ENCODE measurements at regions not wholly inside any gene's neighbourhood (a gene's known extent, or its start where the extent isn't known, plus 50 kb on each side); places are given as distances from the start of the nearest gene placed in this dataset.
A peak's percentile ranks its signal among the peaks of the same experiment; 100 is the strongest.
"Not testable (repeated sequence)": the region's sequence is repeated elsewhere in the genome, so short reads cannot be mapped to it uniquely, and the experiment has no call there.

- ChIA-PET CTCF (no interaction called here), POLR2A (no interaction called here)
- peaks cover 0 to 16% of the 10 kb centered on the region in 2 experiments for H3K27me3 ChIP-seq (replicated peaks in 1 of 2; ENCODE audit: control insufficient read depth in 2 of 2, extremely low read depth in 1 of 2, insufficient read depth in 2 of 2, low read length in 1 of 2)
- no peaks in the 10 kb centered on the region for H3K4me1 Mint-ChIP-seq
- H3K36me3 Mint-ChIP-seq, result no peaks in the 10 kb centered on the region
- H3K27ac Mint-ChIP-seq, result no peak overlapping the region
- WGBS (ENCODE audit: insufficient coverage), result 58% methylated on average over 48 of the region's 48 CpGs
- ATAC-seq (replicated peaks in 1 of 4) (no peak), DNase-seq (no peak)
- H3K4me1 ChIP-seq (ENCODE audit: control insufficient read depth in 1 of 2, extremely low read depth in 1 of 2, insufficient read depth in 2 of 2, low read length in 2 of 2), result no peaks in the 10 kb centered on the region
- no peaks in the 10 kb centered on the region for H3K9me3 ChIP-seq
- no peaks in the 10 kb centered on the region for H3K36me3 ChIP-seq (ENCODE audit: control insufficient read depth in 2 of 2, extremely low read depth in 1 of 2, insufficient read depth in 1 of 2, low read length in 1 of 2)
- peaks cover 4 to 17% (median 10%) of the 10 kb centered on the region in 3 donors for H3K9me3 Mint-ChIP-seq
- H3K4me3 ChIP-seq (ENCODE audit: control insufficient read depth in 1 of 2, extremely low read depth in 1 of 2, low read length in 1 of 2), result no peak overlapping the region
- peaks cover 7 to 15% of the 10 kb centered on the region in 2 donors for H3K27me3 Mint-ChIP-seq
- no peak overlapping the region for H3K27ac ChIP-seq (ENCODE audit: low read length)
- no peak overlapping the region for H3K4me3 Mint-ChIP-seq
Observed at GRCh38 chr16:46427340-46428107, 193.7 kb downstream of the SHCBP1 start.

- Histone ChIP-seq H3K36me3 (ENCODE audit: control insufficient read depth in 2 of 2, extremely low read depth in 1 of 2, insufficient read depth in 1 of 2, low read length in 1 of 2) (no peaks in the 10 kb centered on the region), H3K4me1 (ENCODE audit: control insufficient read depth in 1 of 2, extremely low read depth in 1 of 2, insufficient read depth in 2 of 2, low read length in 2 of 2) (no peaks in the 10 kb centered on the region), H3K9me3 (no peaks in the 10 kb centered on the region), H3K4me3 (ENCODE audit: control insufficient read depth in 1 of 2, extremely low read depth in 1 of 2, low read length in 1 of 2) (no peak overlapping the region), H3K27me3 (replicated peaks in 1 of 2; ENCODE audit: control insufficient read depth in 2 of 2, extremely low read depth in 1 of 2, insufficient read depth in 2 of 2, low read length in 1 of 2) (peaks cover 0 to 16% of the 10 kb centered on the region in 2 experiments), H3K27ac (ENCODE audit: low read length) (no peak overlapping the region)
- ChIA-PET CTCF (no interaction called here), POLR2A (no interaction called here)
- DNase-seq, result no peak
- no peak overlapping the region for H3K27ac Mint-ChIP-seq
- no peak overlapping the region for H3K4me3 Mint-ChIP-seq
- no peak for ATAC-seq (replicated peaks in 1 of 4)
- H3K27me3 Mint-ChIP-seq, result peaks cover 7 to 15% of the 10 kb centered on the region in 2 donors
- H3K4me1 Mint-ChIP-seq, result no peaks in the 10 kb centered on the region
- 67% methylated on average over 1 of the region's 1 CpG for WGBS (ENCODE audit: insufficient coverage)
- H3K36me3 Mint-ChIP-seq, result no peaks in the 10 kb centered on the region
- H3K9me3 Mint-ChIP-seq, result peaks cover 8 to 25% (median 15%) of the 10 kb centered on the region in 3 donors
Observed at GRCh38 chr16:46426336-46426735, 194.8 kb downstream of the SHCBP1 start.

GRCh38 chr16:46404028-46404427 is 217.2 kb downstream of the SHCBP1 start:
- Histone ChIP-seq H3K27me3 (replicated peaks in 1 of 2; ENCODE audit: control insufficient read depth in 2 of 2, extremely low read depth in 1 of 2, insufficient read depth in 2 of 2, low read length in 1 of 2) (no peaks in the 10 kb centered on the region), H3K9me3 (peaks cover 12% of the 10 kb centered on the region)

GRCh38 chr16:46398559-46398958 is 222.6 kb downstream of the SHCBP1 start:
- H3K4me1 ChIP-seq (ENCODE audit: control insufficient read depth in 1 of 2, extremely low read depth in 1 of 2, insufficient read depth in 2 of 2, low read length in 2 of 2); H3K9me3 ChIP-seq; H3K27ac ChIP-seq (ENCODE audit: low read length); H3K36me3 Mint-ChIP-seq; H3K9me3 Mint-ChIP-seq; H3K27me3 ChIP-seq (replicated peaks in 1 of 2; ENCODE audit: control insufficient read depth in 2 of 2, extremely low read depth in 1 of 2, insufficient read depth in 2 of 2, low read length in 1 of 2); ATAC-seq (replicated peaks in 1 of 4); H3K4me3 Mint-ChIP-seq; H3K27ac Mint-ChIP-seq; H3K36me3 ChIP-seq (ENCODE audit: control insufficient read depth in 2 of 2, extremely low read depth in 1 of 2, insufficient read depth in 1 of 2, low read length in 1 of 2); CTCF ChIA-PET; POLR2A ChIA-PET; H3K27me3 Mint-ChIP-seq; H3K4me1 Mint-ChIP-seq; H3K4me3 ChIP-seq (ENCODE audit: control insufficient read depth in 1 of 2, extremely low read depth in 1 of 2, low read length in 1 of 2): not testable (repeated sequence)
- DNase-seq, result peak in 3 of 35 experiments; percentile 38 to 70 (median 62)
- 80% methylated on average over 14 of the region's 18 CpGs for WGBS (ENCODE audit: insufficient coverage)

More at GRCh38 chr16:46404028-46404427, 217.2 kb downstream of the SHCBP1 start:
- CTCF ChIA-PET, result no interaction called here
- Mint-ChIP-seq H3K4me1 (no peaks in the 10 kb centered on the region), H3K4me3 (no peak overlapping the region), H3K9me3 (peaks cover 6 to 28% (median 25%) of the 10 kb centered on the region in 3 donors), H3K27me3 (no peaks in the 10 kb centered on the region), H3K27ac (no peak overlapping the region), H3K36me3 (peaks cover 13% of the 10 kb centered on the region)
- no peaks in the 10 kb centered on the region for H3K4me1 ChIP-seq (ENCODE audit: control insufficient read depth in 1 of 2, extremely low read depth in 1 of 2, insufficient read depth in 2 of 2, low read length in 2 of 2)
- DNase-seq (no peak), ATAC-seq (replicated peaks in 1 of 4) (no peak)
- POLR2A ChIA-PET, result no interaction called here
- H3K4me3 ChIP-seq (ENCODE audit: control insufficient read depth in 1 of 2, extremely low read depth in 1 of 2, low read length in 1 of 2), result no peak overlapping the region
- 84% methylated on average over 14 of the region's 16 CpGs for WGBS (ENCODE audit: insufficient coverage)
- H3K27ac ChIP-seq (ENCODE audit: low read length), result no peak overlapping the region
- H3K36me3 ChIP-seq (ENCODE audit: control insufficient read depth in 2 of 2, extremely low read depth in 1 of 2, insufficient read depth in 1 of 2, low read length in 1 of 2), result no peaks in the 10 kb centered on the region

GRCh38 chr16:46396883-46397270 is 224.3 kb downstream of the SHCBP1 start:
- peak in 2 of 35 experiments; percentile 29 to 38 for DNase-seq
- H3K4me1 Mint-ChIP-seq, result not testable (repeated sequence)

GRCh38 chr16:46396131-46396882 is 224.9 kb downstream of the SHCBP1 start:
- POLR2A ChIA-PET; H3K4me3 Mint-ChIP-seq; ATAC-seq (replicated peaks in 1 of 4); H3K27ac ChIP-seq (ENCODE audit: low read length); H3K9me3 ChIP-seq; H3K27me3 ChIP-seq (replicated peaks in 1 of 2; ENCODE audit: control insufficient read depth in 2 of 2, extremely low read depth in 1 of 2, insufficient read depth in 2 of 2, low read length in 1 of 2); H3K27ac Mint-ChIP-seq; H3K4me3 ChIP-seq (ENCODE audit: control insufficient read depth in 1 of 2, extremely low read depth in 1 of 2, low read length in 1 of 2); H3K27me3 Mint-ChIP-seq; H3K4me1 ChIP-seq (ENCODE audit: control insufficient read depth in 1 of 2, extremely low read depth in 1 of 2, insufficient read depth in 2 of 2, low read length in 2 of 2); CTCF ChIA-PET; H3K36me3 Mint-ChIP-seq; H3K4me1 Mint-ChIP-seq; H3K9me3 Mint-ChIP-seq; H3K36me3 ChIP-seq (ENCODE audit: control insufficient read depth in 2 of 2, extremely low read depth in 1 of 2, insufficient read depth in 1 of 2, low read length in 1 of 2): not testable (repeated sequence)
- WGBS (ENCODE audit: insufficient coverage), result 81% methylated on average over 31 of the region's 31 CpGs
- peak in 4 of 35 experiments; percentile 12 to 26 (median 20) for DNase-seq

More at GRCh38 chr16:46396883-46397270, 224.3 kb downstream of the SHCBP1 start:
- H3K27ac Mint-ChIP-seq; H3K4me3 ChIP-seq (ENCODE audit: control insufficient read depth in 1 of 2, extremely low read depth in 1 of 2, low read length in 1 of 2); H3K27me3 ChIP-seq (replicated peaks in 1 of 2; ENCODE audit: control insufficient read depth in 2 of 2, extremely low read depth in 1 of 2, insufficient read depth in 2 of 2, low read length in 1 of 2); H3K4me1 ChIP-seq (ENCODE audit: control insufficient read depth in 1 of 2, extremely low read depth in 1 of 2, insufficient read depth in 2 of 2, low read length in 2 of 2); POLR2A ChIA-PET; ATAC-seq (replicated peaks in 1 of 4); H3K4me3 Mint-ChIP-seq; CTCF ChIA-PET; H3K27me3 Mint-ChIP-seq; H3K27ac ChIP-seq (ENCODE audit: low read length); H3K36me3 ChIP-seq (ENCODE audit: control insufficient read depth in 2 of 2, extremely low read depth in 1 of 2, insufficient read depth in 1 of 2, low read length in 1 of 2); H3K36me3 Mint-ChIP-seq; H3K9me3 Mint-ChIP-seq; H3K9me3 ChIP-seq: not testable (repeated sequence)
- WGBS (ENCODE audit: insufficient coverage), result 64% methylated on average over 14 of the region's 18 CpGs

Data from T-cell (primary cell).